ENCODE measurements at regions not wholly inside any gene's neighbourhood (a gene's known extent, or its start where the extent isn't known, plus 50 kb on each side); places are given as distances from the start of the nearest gene placed in this dataset.

GRCh38 chr2:226045080-226045479, 645.6 kb downstream of the NYAP2 start:
- H3K27me3 Mint-ChIP-seq (ENCODE audit: low read depth): no peaks in the 10 kb centered on the region
- H3K36me3 Mint-ChIP-seq (ENCODE audit: low read depth): no peaks in the 10 kb centered on the region
- no peak overlapping the region for H3K27ac Mint-ChIP-seq
- no peak for TF ChIP-seq CTCF (IDR thresholded peaks at IDR 0.05; ENCODE audit: unreplicated experiment in 3 of 3)
- peaks cover 4% of the 10 kb centered on the region for H3K9me3 Mint-ChIP-seq
- H3K4me3 Mint-ChIP-seq: no peak overlapping the region
- peaks cover 10% of the 10 kb centered on the region for H3K4me1 Mint-ChIP-seq

DNA sequence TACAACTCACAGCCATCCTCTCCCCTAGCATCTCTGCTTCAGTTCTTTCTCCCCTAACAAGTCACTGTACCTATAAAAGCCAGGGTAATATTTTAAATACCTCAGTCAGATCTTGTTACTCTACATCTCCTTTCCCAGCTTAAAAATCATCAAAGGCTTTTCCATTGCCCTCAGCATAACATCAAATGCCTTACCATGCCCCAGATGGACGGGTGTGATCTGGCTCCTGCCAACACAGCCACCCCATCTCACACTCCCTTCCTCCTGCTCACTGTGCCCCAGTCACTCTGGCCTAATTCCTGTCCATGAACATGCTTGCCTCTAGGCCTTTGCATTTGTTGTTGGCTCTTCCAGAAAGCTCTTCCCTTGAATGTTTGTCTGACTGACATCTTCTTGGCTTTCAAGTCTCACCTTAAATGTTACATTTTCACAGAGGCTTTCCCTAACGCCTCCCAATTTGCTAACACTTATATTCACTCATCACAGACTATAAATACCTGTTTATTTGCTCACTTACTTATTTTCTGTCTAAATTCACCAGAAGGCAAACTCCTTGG, 640.9 kb downstream of the NYAP2 start:
- Mint-ChIP-seq H3K4me1 (no peaks in the 10 kb centered on the region), H3K9me3 (peaks cover 21% of the 10 kb centered on the region), H3K4me3 (no peak overlapping the region), H3K36me3 (ENCODE audit: low read depth) (no peaks in the 10 kb centered on the region), H3K27me3 (ENCODE audit: low read depth) (no peaks in the 10 kb centered on the region), H3K27ac (no peak overlapping the region)
- TF ChIP-seq CTCF (IDR thresholded peaks at IDR 0.05; ENCODE audit: unreplicated experiment in 3 of 3): no peak

DNA sequence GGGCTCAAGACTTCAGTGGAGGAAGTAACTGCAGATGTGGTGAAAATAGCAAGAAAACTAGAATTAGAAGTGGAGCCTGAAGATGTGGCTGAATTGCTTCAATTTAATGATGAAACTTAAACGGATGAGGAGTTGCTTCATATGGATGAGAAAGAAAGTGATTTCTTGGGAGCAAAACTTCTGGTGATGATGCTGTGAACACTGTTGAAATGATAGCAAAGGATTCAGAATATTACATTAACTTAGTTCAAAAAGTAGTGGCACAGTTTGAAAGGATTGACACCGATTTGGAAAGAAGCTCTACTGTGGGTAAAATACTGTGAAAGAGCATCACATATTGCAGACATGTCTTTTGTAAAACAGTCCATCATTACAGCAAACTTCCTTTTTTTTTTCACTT, 638.0 kb downstream of the NYAP2 start:
- H3K9me3 Mint-ChIP-seq: peaks cover 23% of the 10 kb centered on the region
- peaks cover 3% of the 10 kb centered on the region for H3K36me3 Mint-ChIP-seq (ENCODE audit: low read depth)
- TF ChIP-seq CTCF (IDR thresholded peaks at IDR 0.05; ENCODE audit: unreplicated experiment in 3 of 3): no peak
- no peaks in the 10 kb centered on the region for H3K27me3 Mint-ChIP-seq (ENCODE audit: low read depth)
- peaks cover under 1% of the 10 kb centered on the region for H3K4me1 Mint-ChIP-seq
- no peak overlapping the region for H3K4me3 Mint-ChIP-seq
- H3K27ac Mint-ChIP-seq: no peak overlapping the region

- Mint-ChIP-seq H3K4me1 (peaks cover 28% of the 10 kb centered on the region), H3K27me3 (ENCODE audit: low read depth) (no peaks in the 10 kb centered on the region), H3K4me3 (peak overlapping the region; percentile 86 to 92 (median 89)), H3K27ac (peak overlapping the region; percentile 92 to 99 (median 97)), H3K9me3 (peaks cover 8% of the 10 kb centered on the region), H3K36me3 (ENCODE audit: low read depth) (peaks cover 3% of the 10 kb centered on the region)
- TF ChIP-seq CTCF (IDR thresholded peaks at IDR 0.05; ENCODE audit: unreplicated experiment in 3 of 3): no peak
Measured at GRCh38 chr2:226031647-226032501, 632.4 kb downstream of the NYAP2 start.

DNA sequence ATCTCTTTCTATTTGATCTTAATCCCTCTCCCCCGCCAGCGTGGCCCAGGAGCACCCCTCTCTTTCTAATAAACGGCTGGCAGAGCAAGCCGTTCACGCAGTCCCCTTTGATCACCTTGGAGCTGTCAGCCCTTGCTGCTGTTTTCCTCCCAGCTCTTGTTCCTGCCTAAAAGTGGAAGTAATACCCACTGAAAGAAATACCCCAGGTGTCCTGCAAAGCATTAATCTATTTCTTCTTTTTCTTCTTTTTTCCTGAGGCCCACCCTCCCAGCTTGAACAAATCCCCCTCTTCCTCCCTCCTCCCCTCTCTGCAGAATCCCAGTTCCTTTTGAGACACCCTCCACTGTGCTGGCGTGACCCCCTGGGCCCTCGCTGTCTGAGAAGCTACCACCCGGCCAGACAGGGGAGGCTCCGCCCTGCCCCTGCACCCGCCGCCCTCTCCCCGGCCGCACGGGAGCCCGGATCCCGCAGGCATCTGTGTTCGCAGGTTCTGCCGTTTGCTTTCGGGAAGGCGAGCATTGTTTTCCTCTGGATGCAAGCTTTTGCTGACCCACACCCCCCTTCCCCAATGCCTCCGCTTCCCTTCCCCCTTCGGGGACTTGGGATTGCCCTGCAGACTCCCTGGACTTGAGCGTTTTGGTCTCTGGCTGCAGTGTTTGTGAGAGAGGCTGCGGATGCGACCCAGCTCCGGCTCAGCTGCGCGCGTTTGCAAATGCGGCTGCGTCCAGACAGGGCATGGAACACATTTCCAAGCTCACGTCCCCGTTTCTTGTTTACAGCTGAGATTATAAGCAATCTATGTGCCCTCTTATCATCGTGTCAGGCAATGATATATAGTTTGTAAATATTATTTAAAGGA, 631.5 kb downstream of the NYAP2 start:
- TF ChIP-seq CTCF (IDR thresholded peaks at IDR 0.05; ENCODE audit: unreplicated experiment in 3 of 3): no peak
- Mint-ChIP-seq H3K4me3 (peak overlapping the region; percentile 86 to 92 (median 89)), H3K27ac (peak overlapping the region; percentile 92 to 99 (median 97)), H3K27me3 (ENCODE audit: low read depth) (no peaks in the 10 kb centered on the region), H3K4me1 (peaks cover 28% of the 10 kb centered on the region), H3K9me3 (peaks cover 6% of the 10 kb centered on the region), H3K36me3 (ENCODE audit: low read depth) (peaks cover 3% of the 10 kb centered on the region)

All from nephron (organoid).